Naive thymus-derived CD4-positive, alpha-beta T cell (primary cell): ENCODE measurements at regions not wholly inside any gene's neighbourhood (a gene's known extent, or its start where the extent isn't known, plus 50 kb on each side); places are given as distances from the start of the nearest gene placed in this dataset.

Experiments
- ATAC-seq: fragments of 150-1000 bp; cut with Tn5 transposase; 2 replicates; pipeline ENCODE4 v1.10.0; 2021; ENCODE audit warnings: mild to moderate bottlenecking, moderate library complexity
- CTCF ChIA-PET: fragments of 350-600 bp; sonication (Branson Sonifier 250); formaldehyde crosslinking; loops from one replicate; lab custom pipeline; 2021; ENCODE audit warnings: antibody characterized with exemption; lab: Charles Lee
- POLR2A ChIA-PET: fragments of 350-600 bp; sonication (Branson Sonifier 250); formaldehyde crosslinking; loops from one replicate; lab custom pipeline; 2021; ENCODE audit warnings: antibody characterized with exemption, inconsistent platforms; lab: Charles Lee
- DNase-seq, 9 donors: peaks; one replicate each; pipeline versions ENCODE4 v3.0.0 to v3.0.0-alpha.2; 2020 to 2022; ENCODE audit warnings: mixed read lengths in 1 of 9
- H3K27ac ChIP-seq: one replicate; pipeline ENCODE4 v1.7.0; 2013; ENCODE audit warnings: mild to moderate bottlenecking, low read depth, low read length, moderate library complexity
- H3K27me3 ChIP-seq, 2 donors: one replicate each; pipeline ENCODE4 v1.7.0; 2013; ENCODE audit warnings: low read length in 2 of 2, mild to moderate bottlenecking in 2 of 2, moderate library complexity in 2 of 2; ENCODE audit not compliant: control insufficient read depth in 2 of 2, insufficient read depth in 2 of 2
- H3K36me3 ChIP-seq, 3 experiments: 1 replicate in 2 of 3; 2 replicates in 1 of 3; pipeline ENCODE4 v1.7.0; 2013; ENCODE audit warnings: low read length in 3 of 3, mild to moderate bottlenecking in 3 of 3, moderate library complexity in 1 of 3; ENCODE audit not compliant: insufficient read depth in 3 of 3, control insufficient read depth in 2 of 3
- H3K4me1 ChIP-seq, 2 donors: one replicate each; pipeline ENCODE4 v1.7.0; 2013; ENCODE audit warnings: low read length in 2 of 2, mild to moderate bottlenecking in 2 of 2, moderate library complexity in 1 of 2; ENCODE audit not compliant: control insufficient read depth in 2 of 2, insufficient read depth in 2 of 2
- H3K4me3 ChIP-seq: 2 replicates; pipeline ENCODE4 v1.7.0; 2013; ENCODE audit warnings: mild to moderate bottlenecking, low read length
- H3K9me3 ChIP-seq, 3 experiments: 1 replicate in 2 of 3; 2 replicates in 1 of 3; pipeline ENCODE4 v1.7.0; 2013; ENCODE audit warnings: low read length in 3 of 3; ENCODE audit not compliant: control insufficient read depth in 2 of 3
- H3K27ac Mint-ChIP-seq, 9 donors: one replicate each; pipeline ENCODE4 v1.8.0; 2020 to 2022; ENCODE audit warnings: mixed read lengths in 9 of 9, mild to moderate bottlenecking in 8 of 9, moderate library complexity in 5 of 9, inconsistent platforms in 2 of 9
- H3K27me3 Mint-ChIP-seq, 5 donors: one replicate each; pipeline ENCODE4 v1.8.0; 2021 to 2022; ENCODE audit warnings: mixed read lengths in 5 of 5, mild to moderate bottlenecking in 1 of 5
- H3K36me3 Mint-ChIP-seq, 5 donors: one replicate each; pipeline ENCODE4 v1.8.0; 2020 to 2022; ENCODE audit warnings: mixed read lengths in 5 of 5, mild to moderate bottlenecking in 3 of 5, inconsistent platforms in 1 of 5
- H3K4me1 Mint-ChIP-seq, 7 donors: one replicate each; pipeline ENCODE4 v1.8.0; 2020 to 2022; ENCODE audit warnings: mixed read lengths in 7 of 7, mild to moderate bottlenecking in 3 of 7, inconsistent platforms in 1 of 7
- H3K4me3 Mint-ChIP-seq, 10 donors: one replicate each; pipeline ENCODE4 v1.8.0; 2020 to 2022; ENCODE audit warnings: mild to moderate bottlenecking in 10 of 10, mixed read lengths in 10 of 10, moderate library complexity in 6 of 10, inconsistent platforms in 2 of 10
- H3K9me3 Mint-ChIP-seq, 11 donors: one replicate each; pipeline ENCODE4 v1.8.0; 2020 to 2022; ENCODE audit warnings: mixed read lengths in 11 of 11, mild to moderate bottlenecking in 4 of 11, inconsistent platforms in 1 of 11, moderate library complexity in 1 of 11
- intact Hi-C, 2 donors: fragments of 100-400 bp; cut with micrococcal nuclease; formaldehyde crosslinking; loops; one replicate each; pipeline ENCODE4 v1.15.1; 2023

GRCh38 chr21:17359781-17360180 lies 153.1 kb upstream of the CXADR start:
- no peaks in the 10 kb centered on the region for H3K36me3 Mint-ChIP-seq
- intact Hi-C loops = no loop called here
- H3K27me3 Mint-ChIP-seq = peaks cover 0 to 24% (median 8%) of the 10 kb centered on the region in 5 donors
- no peak overlapping the region for H3K27ac Mint-ChIP-seq
- H3K4me1 Mint-ChIP-seq = no peaks in the 10 kb centered on the region
- H3K9me3 Mint-ChIP-seq = peaks cover 0 to 5% (median 0%) of the 10 kb centered on the region in 11 donors
- DNase-seq (no peak), ATAC-seq (no peak)
- no peak overlapping the region for H3K27ac ChIP-seq
- no peak overlapping the region for H3K4me3 ChIP-seq
- ChIA-PET CTCF (no interaction called here), POLR2A (no interaction called here)
- no peaks in the 10 kb centered on the region for H3K27me3 ChIP-seq
- no peaks in the 10 kb centered on the region for H3K36me3 ChIP-seq
- H3K4me1 ChIP-seq = no peaks in the 10 kb centered on the region
- no peaks in the 10 kb centered on the region for H3K9me3 ChIP-seq
- H3K4me3 Mint-ChIP-seq = no peak overlapping the region

GRCh38 chr21:17368748-17369363 lies 144.0 kb upstream of the CXADR start:
- CTCF ChIA-PET = interaction anchor here (0.9 kb wide), 1 partner anchor 19 kb away, joined by 3 read pairs; no protein-coding TSS in a partner anchor
- no peaks in the 10 kb centered on the region for H3K36me3 ChIP-seq
- no peaks in the 10 kb centered on the region for H3K4me1 ChIP-seq
- no peak for ATAC-seq
- H3K27me3 Mint-ChIP-seq = peaks cover 0 to 36% (median 12%) of the 10 kb centered on the region in 5 donors
- no peaks in the 10 kb centered on the region for H3K36me3 Mint-ChIP-seq
- H3K9me3 Mint-ChIP-seq = peaks cover 0 to 4% (median 0%) of the 10 kb centered on the region in 11 donors
- H3K27me3 ChIP-seq = no peaks in the 10 kb centered on the region
- H3K4me3 Mint-ChIP-seq = no peak overlapping the region
- no peak overlapping the region for H3K27ac ChIP-seq
- H3K4me3 ChIP-seq = no peak overlapping the region
- DNase-seq = no peak
- POLR2A ChIA-PET = no interaction called here
- H3K9me3 ChIP-seq = no peaks in the 10 kb centered on the region
- no peak overlapping the region for H3K27ac Mint-ChIP-seq
- intact Hi-C loops = no loop called here
- no peaks in the 10 kb centered on the region for H3K4me1 Mint-ChIP-seq

- no peak for ATAC-seq
- Mint-ChIP-seq H3K27me3 (peaks cover 0 to 42% (median 10%) of the 10 kb centered on the region in 5 donors), H3K27ac (no peak overlapping the region), H3K9me3 (peaks cover 0 to 1% (median 0%) of the 10 kb centered on the region in 11 donors), H3K36me3 (no peaks in the 10 kb centered on the region), H3K4me3 (no peak overlapping the region), H3K4me1 (no peaks in the 10 kb centered on the region)
- ChIA-PET POLR2A (no interaction called here), CTCF (no interaction called here)
- no peak for DNase-seq
- intact Hi-C loops = no loop called here
- H3K4me3 ChIP-seq = no peak overlapping the region
- H3K9me3 ChIP-seq = no peaks in the 10 kb centered on the region
- no peaks in the 10 kb centered on the region for H3K4me1 ChIP-seq
- H3K27ac ChIP-seq = no peak overlapping the region
- H3K27me3 ChIP-seq = no peaks in the 10 kb centered on the region
- no peaks in the 10 kb centered on the region for H3K36me3 ChIP-seq
Observed at GRCh38 chr21:17370263-17370662, 142.6 kb upstream of the CXADR start.

GRCh38 chr21:17370916-17371315 lies 141.9 kb upstream of the CXADR start:
- CTCF ChIA-PET = no interaction called here
- Mint-ChIP-seq H3K9me3 (peaks cover 0 to 3% (median 0%) of the 10 kb centered on the region in 11 donors), H3K27ac (no peak overlapping the region), H3K4me1 (no peaks in the 10 kb centered on the region), H3K27me3 (peaks cover 0 to 47% (median 13%) of the 10 kb centered on the region in 5 donors), H3K36me3 (no peaks in the 10 kb centered on the region), H3K4me3 (no peak overlapping the region)
- ATAC-seq (no peak), DNase-seq (no peak)
- H3K27me3 ChIP-seq = no peaks in the 10 kb centered on the region
- no peaks in the 10 kb centered on the region for H3K4me1 ChIP-seq
- no peak overlapping the region for H3K4me3 ChIP-seq
- no peaks in the 10 kb centered on the region for H3K36me3 ChIP-seq
- POLR2A ChIA-PET = no interaction called here
- H3K27ac ChIP-seq = no peak overlapping the region
- intact Hi-C loops = no loop called here
- no peaks in the 10 kb centered on the region for H3K9me3 ChIP-seq

- Mint-ChIP-seq H3K9me3 (peaks cover 0 to 3% (median 0%) of the 10 kb centered on the region in 11 donors), H3K4me1 (no peaks in the 10 kb centered on the region), H3K27ac (no peak overlapping the region), H3K27me3 (peaks cover 0 to 47% (median 13%) of the 10 kb centered on the region in 5 donors), H3K4me3 (no peak overlapping the region), H3K36me3 (no peaks in the 10 kb centered on the region)
- DNase-seq (no peak), ATAC-seq (no peak)
- Histone ChIP-seq H3K4me1 (no peaks in the 10 kb centered on the region), H3K27me3 (no peaks in the 10 kb centered on the region), H3K27ac (no peak overlapping the region), H3K4me3 (no peak overlapping the region), H3K9me3 (no peaks in the 10 kb centered on the region), H3K36me3 (no peaks in the 10 kb centered on the region)
- intact Hi-C loops = no loop called here
- CTCF ChIA-PET = no interaction called here
- POLR2A ChIA-PET = no interaction called here
Observed at GRCh38 chr21:17371450-17371849, 141.4 kb upstream of the CXADR start.

GRCh38 chr21:17372200-17372599 lies 140.6 kb upstream of the CXADR start:
- CTCF ChIA-PET = no interaction called here

GRCh38 chr21:17386498-17386897 lies 126.3 kb upstream of the CXADR start:
- no peaks in the 10 kb centered on the region for H3K9me3 ChIP-seq
- Mint-ChIP-seq H3K9me3 (peaks cover 0 to 8% (median 3%) of the 10 kb centered on the region in 11 donors), H3K4me1 (peaks cover 0 to 4% (median 0%) of the 10 kb centered on the region in 7 donors), H3K27ac (no peak overlapping the region), H3K27me3 (peaks cover 0 to 4% (median 0%) of the 10 kb centered on the region in 5 donors), H3K4me3 (no peak overlapping the region), H3K36me3 (no peaks in the 10 kb centered on the region)
- intact Hi-C loops = loop anchor here (2.0 to 10.0 kb wide), 3 partner anchors 292 to 538 kb away; no protein-coding TSS in a partner anchor
- no peak for DNase-seq
- no peaks in the 10 kb centered on the region for H3K36me3 ChIP-seq
- no peak overlapping the region for H3K4me3 ChIP-seq
- ChIA-PET CTCF (interaction anchor here (1.0 to 3.0 kb wide), 3 partner anchors 168 to 199 kb away, joined by 3 to 32 read pairs (median 3); no protein-coding TSS in a partner anchor), POLR2A (no interaction called here)
- no peak for ATAC-seq
- no peak overlapping the region for H3K27ac ChIP-seq
- no peaks in the 10 kb centered on the region for H3K4me1 ChIP-seq
- H3K27me3 ChIP-seq = no peaks in the 10 kb centered on the region

More at GRCh38 chr21:17372200-17372599, 140.6 kb upstream of the CXADR start:
- no peaks in the 10 kb centered on the region for H3K36me3 Mint-ChIP-seq
- ATAC-seq (no peak), DNase-seq (no peak)
- H3K27ac ChIP-seq = no peak overlapping the region
- H3K27me3 ChIP-seq = no peaks in the 10 kb centered on the region
- peaks cover 0 to 3% (median 0%) of the 10 kb centered on the region in 11 donors for H3K9me3 Mint-ChIP-seq
- H3K27ac Mint-ChIP-seq = no peak overlapping the region
- no peaks in the 10 kb centered on the region for H3K9me3 ChIP-seq
- intact Hi-C loops = no loop called here
- no peak overlapping the region for H3K4me3 Mint-ChIP-seq
- H3K4me3 ChIP-seq = no peak overlapping the region
- no peaks in the 10 kb centered on the region for H3K36me3 ChIP-seq
- POLR2A ChIA-PET = no interaction called here
- no peaks in the 10 kb centered on the region for H3K4me1 Mint-ChIP-seq
- peaks cover 0 to 47% (median 13%) of the 10 kb centered on the region in 5 donors for H3K27me3 Mint-ChIP-seq
- no peaks in the 10 kb centered on the region for H3K4me1 ChIP-seq
